ENCODE measurements at regions not wholly inside any gene's neighbourhood (a gene's known extent, or its start where the extent isn't known, plus 50 kb on each side); places are given as distances from the start of the nearest gene placed in this dataset.

- TF ChIP-seq CTCF (IDR thresholded peaks at IDR 0.05) (no peak), POLR2A (IDR thresholded peaks at IDR 0.05) (no peak)
These were observed 112.8 kb upstream of the JARID2 start for GRCh38 chr6:15132854-15133670.

Measured in body of pancreas (tissue), 4 donors.